Neural crest cell (in vitro differentiated cells): ENCODE measurements at regions not wholly inside any gene's neighbourhood (a gene's known extent, or its start where the extent isn't known, plus 50 kb on each side); places are given as distances from the start of the nearest gene placed in this dataset.

Experiments
- DNase-seq: peaks from one replicate; pipeline ENCODE4 v3.0.0; 2021; ENCODE audit warnings: low read depth, mixed read lengths, low spot score
- H3K27ac Mint-ChIP-seq: one replicate; pipeline ENCODE4 v1.8.0; 2021; ENCODE audit warnings: mild to moderate bottlenecking, mixed read lengths; ENCODE audit not compliant: unreplicated experiment
- H3K27me3 Mint-ChIP-seq: 2 replicates; pipeline ENCODE4 v1.8.0; 2021; ENCODE audit warnings: low read depth, mild to moderate bottlenecking, mixed read lengths
- H3K36me3 Mint-ChIP-seq: 2 replicates; pipeline ENCODE4 v1.8.0; 2021; ENCODE audit warnings: low read depth, mild to moderate bottlenecking, mixed read lengths
- H3K4me1 Mint-ChIP-seq: 2 replicates; pipeline ENCODE4 v1.8.0; 2021; ENCODE audit warnings: mixed read lengths
- H3K4me3 Mint-ChIP-seq: one replicate; pipeline ENCODE4 v1.8.0; 2021; ENCODE audit warnings: mild to moderate bottlenecking, mixed read lengths
- H3K9me3 Mint-ChIP-seq: 2 replicates; pipeline ENCODE4 v1.8.0; 2021; ENCODE audit warnings: mixed read lengths
- TF ChIP-seq, protein P1 (sequence below): fragments of 200-600 bp; sonication (generic); conservative IDR thresholded peaks from 2 replicates; pipeline ENCODE4 v1.5.0; 2021; ENCODE audit warnings: antibody characterized with exemption, mild to moderate bottlenecking

GRCh38 chr2:59083075-59083828 is 842.1 kb upstream of the FANCL start:
- no peaks in the 10 kb centered on the region for H3K4me1 Mint-ChIP-seq
- H3K27ac Mint-ChIP-seq = no peak overlapping the region
- DNase-seq = no peak
- H3K9me3 Mint-ChIP-seq = peaks cover 4% of the 10 kb centered on the region
- TF ChIP-seq, protein P1, sequence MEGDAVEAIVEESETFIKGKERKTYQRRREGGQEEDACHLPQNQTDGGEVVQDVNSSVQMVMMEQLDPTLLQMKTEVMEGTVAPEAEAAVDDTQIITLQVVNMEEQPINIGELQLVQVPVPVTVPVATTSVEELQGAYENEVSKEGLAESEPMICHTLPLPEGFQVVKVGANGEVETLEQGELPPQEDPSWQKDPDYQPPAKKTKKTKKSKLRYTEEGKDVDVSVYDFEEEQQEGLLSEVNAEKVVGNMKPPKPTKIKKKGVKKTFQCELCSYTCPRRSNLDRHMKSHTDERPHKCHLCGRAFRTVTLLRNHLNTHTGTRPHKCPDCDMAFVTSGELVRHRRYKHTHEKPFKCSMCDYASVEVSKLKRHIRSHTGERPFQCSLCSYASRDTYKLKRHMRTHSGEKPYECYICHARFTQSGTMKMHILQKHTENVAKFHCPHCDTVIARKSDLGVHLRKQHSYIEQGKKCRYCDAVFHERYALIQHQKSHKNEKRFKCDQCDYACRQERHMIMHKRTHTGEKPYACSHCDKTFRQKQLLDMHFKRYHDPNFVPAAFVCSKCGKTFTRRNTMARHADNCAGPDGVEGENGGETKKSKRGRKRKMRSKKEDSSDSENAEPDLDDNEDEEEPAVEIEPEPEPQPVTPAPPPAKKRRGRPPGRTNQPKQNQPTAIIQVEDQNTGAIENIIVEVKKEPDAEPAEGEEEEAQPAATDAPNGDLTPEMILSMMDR = no peak
- H3K36me3 Mint-ChIP-seq = no peaks in the 10 kb centered on the region
- H3K4me3 Mint-ChIP-seq = no peak overlapping the region
- H3K27me3 Mint-ChIP-seq = no peaks in the 10 kb centered on the region

DNA sequence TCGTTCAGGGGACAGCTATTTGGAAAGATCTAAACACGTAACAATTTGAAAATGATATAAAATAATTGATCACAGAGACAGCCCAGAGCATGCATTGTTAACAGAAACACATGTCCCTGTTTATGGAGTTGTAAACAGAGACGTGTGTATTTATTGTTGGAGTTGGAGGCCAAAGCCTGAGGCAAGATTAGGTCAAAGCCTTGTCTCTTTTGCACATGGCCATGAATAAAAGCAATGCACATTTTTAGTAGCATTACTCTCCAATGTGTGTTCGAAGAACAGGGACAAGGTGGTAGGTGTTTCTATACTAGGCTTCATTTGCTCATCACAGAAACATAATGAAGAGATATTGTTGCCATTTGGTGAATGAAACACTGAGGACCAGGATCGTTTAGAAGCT is 841.5 kb upstream of the FANCL start:
- Mint-ChIP-seq H3K4me3 (no peak overlapping the region), H3K36me3 (no peaks in the 10 kb centered on the region), H3K27ac (no peak overlapping the region), H3K9me3 (peaks cover 4% of the 10 kb centered on the region), H3K27me3 (no peaks in the 10 kb centered on the region), H3K4me1 (no peaks in the 10 kb centered on the region)
- DNase-seq = no peak
- TF ChIP-seq, protein P1 = no peak

DNA sequence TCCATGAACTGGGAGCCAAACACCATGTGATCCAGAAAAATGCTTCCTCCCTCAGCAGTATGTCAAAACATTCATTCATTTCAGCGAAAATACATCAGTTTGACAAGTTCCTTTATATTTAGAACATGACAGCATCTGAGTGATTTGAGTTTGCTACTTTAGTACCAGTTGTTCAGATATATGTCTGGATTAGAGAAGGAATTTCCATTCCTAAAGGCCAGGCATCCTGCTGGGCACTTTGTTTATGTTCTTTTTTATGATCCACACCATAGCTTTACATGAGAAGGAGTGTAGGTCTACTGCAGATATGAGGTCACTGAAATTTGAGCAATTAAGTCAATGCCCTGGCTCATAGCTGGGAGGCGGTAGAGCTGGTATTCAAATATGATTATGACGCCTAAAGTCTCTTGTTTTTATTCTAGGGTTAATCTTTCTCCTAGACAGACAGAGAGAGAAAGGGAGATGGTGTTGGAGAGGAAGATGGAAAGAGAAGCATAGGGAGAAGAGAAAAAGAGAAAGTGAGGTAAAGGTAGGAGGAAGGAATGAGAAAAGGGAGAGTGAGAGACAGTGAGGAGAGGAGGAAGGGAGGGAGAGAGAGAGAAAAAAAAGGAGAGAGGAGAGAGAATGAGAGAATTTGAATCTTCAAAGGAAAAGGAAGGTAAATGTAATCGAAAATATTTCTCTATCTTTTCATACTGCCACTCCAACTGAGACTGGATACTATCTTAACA is 839.5 kb upstream of the FANCL start:
- Mint-ChIP-seq H3K36me3 (no peaks in the 10 kb centered on the region), H3K27ac (no peak overlapping the region), H3K9me3 (no peaks in the 10 kb centered on the region), H3K27me3 (no peaks in the 10 kb centered on the region), H3K4me3 (no peak overlapping the region), H3K4me1 (no peaks in the 10 kb centered on the region)
- TF ChIP-seq, protein P1 = no peak
- DNase-seq = no peak

DNA sequence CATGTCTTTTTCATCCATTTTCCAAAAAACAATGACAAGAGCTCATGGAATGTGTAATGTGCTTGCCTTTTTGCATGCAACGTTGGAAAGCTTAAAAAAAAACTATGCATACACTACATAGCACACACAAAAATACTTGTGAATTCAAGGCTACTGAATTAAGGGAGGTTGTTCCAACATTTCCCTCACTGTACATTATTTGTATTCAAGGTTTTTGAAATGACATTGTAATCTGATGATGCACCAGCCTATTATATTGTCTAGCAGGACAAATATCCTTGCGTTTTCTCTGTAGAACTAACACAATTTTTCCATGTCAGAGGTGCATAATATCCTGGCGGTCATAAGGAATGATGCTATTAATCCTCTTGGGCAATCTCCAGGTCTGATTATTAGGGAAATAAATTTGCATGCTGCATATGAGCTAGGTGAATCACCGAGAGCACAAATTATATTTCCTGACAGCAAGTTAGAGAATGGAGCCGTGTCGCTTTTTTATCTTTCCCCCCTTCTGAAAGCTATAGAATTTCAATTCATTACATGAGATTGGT is 836.9 kb upstream of the FANCL start:
- TF ChIP-seq, protein P1 = no peak
- Mint-ChIP-seq H3K9me3 (no peaks in the 10 kb centered on the region), H3K27me3 (no peaks in the 10 kb centered on the region), H3K27ac (no peak overlapping the region), H3K4me1 (no peaks in the 10 kb centered on the region), H3K36me3 (no peaks in the 10 kb centered on the region), H3K4me3 (no peak overlapping the region)
- DNase-seq = no peak

DNA sequence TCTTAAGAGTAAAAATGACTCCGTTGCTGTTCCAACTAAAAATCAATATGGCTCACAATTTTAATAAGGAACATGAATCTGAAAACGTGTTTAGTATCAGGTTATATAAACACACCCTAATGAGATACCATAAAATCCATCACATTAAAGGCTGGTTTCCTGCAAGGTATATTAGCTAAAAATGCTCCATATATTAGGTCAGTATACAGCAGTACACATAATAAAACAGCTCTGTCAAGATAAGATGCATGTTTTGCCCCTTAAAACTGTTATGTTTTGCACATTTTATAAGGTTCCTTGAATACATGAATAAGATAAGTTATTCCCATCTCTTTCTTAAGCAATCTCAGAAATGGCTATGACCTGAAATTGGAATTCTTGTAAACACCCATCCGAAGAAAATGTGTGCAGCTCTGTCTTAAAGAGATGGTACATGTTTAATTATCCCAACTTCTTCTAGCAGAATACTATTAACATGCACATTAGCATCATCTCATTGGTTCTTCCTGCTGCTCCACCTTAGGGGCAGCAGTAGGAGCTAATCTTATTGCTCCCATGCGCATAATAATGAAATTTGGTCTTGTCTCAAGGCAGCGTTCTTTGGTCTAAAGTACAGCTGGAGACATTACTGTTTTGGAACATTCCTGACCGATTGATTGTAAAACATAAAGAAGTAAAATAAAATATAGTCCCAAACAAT is 836.1 kb upstream of the FANCL start:
- no peak overlapping the region for H3K4me3 Mint-ChIP-seq
- no peak overlapping the region for H3K27ac Mint-ChIP-seq
- H3K9me3 Mint-ChIP-seq = no peaks in the 10 kb centered on the region
- no peaks in the 10 kb centered on the region for H3K36me3 Mint-ChIP-seq
- H3K27me3 Mint-ChIP-seq = no peaks in the 10 kb centered on the region
- no peak for DNase-seq
- TF ChIP-seq, protein P1 = no peak
- H3K4me1 Mint-ChIP-seq = no peaks in the 10 kb centered on the region
